Suprapubic skin (tissue), 4 donors: ENCODE measurements at regions not wholly inside any gene's neighbourhood (a gene's known extent, or its start where the extent isn't known, plus 50 kb on each side); places are given as distances from the start of the nearest gene placed in this dataset.

ENCODE experiments used
- EP300 ChIP-seq: sonication (generic); formaldehyde crosslinking; IDR thresholded peaks from one replicate; pipeline ENCODE4 v1.6.1; 2017; ENCODE audit warnings: antibody characterized with exemption
- POLR2A ChIP-seq, 2 donors: fragments of 450-650 bp; IDR thresholded peaks; one replicate each; pipeline ENCODE4 v1.6.1; 2017; ENCODE audit warnings: antibody characterized with exemption in 2 of 2, mild to moderate bottlenecking in 2 of 2, moderate library complexity in 2 of 2
- POLR2AphosphoS5 ChIP-seq, 3 donors: sonication (generic); formaldehyde crosslinking; IDR thresholded peaks; one replicate each; pipeline ENCODE4 v1.6.1; 2017; ENCODE audit warnings: antibody characterized with exemption in 3 of 3
- TF ChIP-seq, protein P1 (sequence below), 2 donors: fragments of 200-600 bp in 1 of 2; fragments of 450-650 bp in 1 of 2; sonication (generic) in 1 of 2; IDR thresholded peaks; one replicate each; pipeline ENCODE4 v1.5.1; 2016 to 2019; ENCODE audit warnings: antibody characterized with exemption in 2 of 2, mild to moderate bottlenecking in 1 of 2, moderate library complexity in 1 of 2

DNA sequence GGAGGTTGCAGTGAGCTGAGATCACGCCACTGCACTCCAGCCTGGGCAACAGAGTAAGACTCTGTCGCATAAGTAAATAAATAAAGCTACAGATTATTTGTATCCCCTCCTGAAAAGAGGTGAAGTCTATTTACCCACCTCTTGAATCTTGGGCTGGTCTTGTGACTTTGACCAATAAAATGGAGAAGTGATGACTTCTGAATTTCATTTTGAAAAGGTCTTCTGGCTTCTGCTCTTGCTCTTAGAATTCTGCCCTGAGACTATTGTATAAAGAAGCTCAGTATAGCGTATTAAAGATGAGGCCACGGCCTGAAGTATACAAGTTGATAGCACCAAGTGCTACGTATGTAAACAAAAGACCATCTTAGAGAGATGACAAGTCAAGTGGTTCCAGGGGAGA, 88.3 kb upstream of the AMN1 start:
- TF ChIP-seq, protein P1, sequence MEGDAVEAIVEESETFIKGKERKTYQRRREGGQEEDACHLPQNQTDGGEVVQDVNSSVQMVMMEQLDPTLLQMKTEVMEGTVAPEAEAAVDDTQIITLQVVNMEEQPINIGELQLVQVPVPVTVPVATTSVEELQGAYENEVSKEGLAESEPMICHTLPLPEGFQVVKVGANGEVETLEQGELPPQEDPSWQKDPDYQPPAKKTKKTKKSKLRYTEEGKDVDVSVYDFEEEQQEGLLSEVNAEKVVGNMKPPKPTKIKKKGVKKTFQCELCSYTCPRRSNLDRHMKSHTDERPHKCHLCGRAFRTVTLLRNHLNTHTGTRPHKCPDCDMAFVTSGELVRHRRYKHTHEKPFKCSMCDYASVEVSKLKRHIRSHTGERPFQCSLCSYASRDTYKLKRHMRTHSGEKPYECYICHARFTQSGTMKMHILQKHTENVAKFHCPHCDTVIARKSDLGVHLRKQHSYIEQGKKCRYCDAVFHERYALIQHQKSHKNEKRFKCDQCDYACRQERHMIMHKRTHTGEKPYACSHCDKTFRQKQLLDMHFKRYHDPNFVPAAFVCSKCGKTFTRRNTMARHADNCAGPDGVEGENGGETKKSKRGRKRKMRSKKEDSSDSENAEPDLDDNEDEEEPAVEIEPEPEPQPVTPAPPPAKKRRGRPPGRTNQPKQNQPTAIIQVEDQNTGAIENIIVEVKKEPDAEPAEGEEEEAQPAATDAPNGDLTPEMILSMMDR (IDR thresholded peaks at IDR 0.05), result no peak
- TF ChIP-seq POLR2AphosphoS5 (IDR thresholded peaks at IDR 0.05) (no peak), EP300 (no peak), POLR2A (IDR thresholded peaks at IDR 0.05) (no peak)
